ENCODE measurements at regions not wholly inside any gene's neighbourhood (a gene's known extent, or its start where the extent isn't known, plus 50 kb on each side); places are given as distances from the start of the nearest gene placed in this dataset.

GRCh38 chr6:79864421-79864820 is 82.9 kb downstream of the ELOVL4 start:
- DNase-seq (ENCODE audit: low spot score in 2 of 2): no peak
- no peak for FAIRE-seq

GRCh38 chr6:79864001-79864400 is 83.4 kb downstream of the ELOVL4 start:
- no peak for FAIRE-seq
- DNase-seq (ENCODE audit: low spot score in 2 of 2): no peak

DNA sequence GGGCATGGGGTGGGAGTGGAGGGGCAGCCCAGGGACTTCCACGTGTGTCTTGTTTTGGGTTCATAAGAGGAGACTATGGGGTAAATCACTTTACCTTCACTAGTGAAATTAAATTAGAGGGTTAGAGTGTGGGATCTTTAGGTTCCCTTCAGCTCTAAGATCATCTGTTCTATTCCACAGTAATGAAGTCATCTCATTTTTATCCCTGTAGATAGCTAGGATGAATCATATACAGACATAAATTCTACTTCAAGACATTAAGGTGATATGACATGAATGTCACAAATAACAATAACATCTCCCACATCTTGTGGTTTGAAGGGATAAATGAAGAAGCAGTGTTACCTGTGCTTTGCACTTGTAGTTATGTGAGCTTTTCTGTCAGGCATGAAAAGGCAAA is 83.8 kb downstream of the ELOVL4 start:
- DNase-seq (ENCODE audit: low spot score in 2 of 2): no peak
- FAIRE-seq: no peak

- FAIRE-seq: no peak
- no peak for DNase-seq (ENCODE audit: low spot score in 2 of 2)
Measured at GRCh38 chr6:79862711-79863110, 84.6 kb downstream of the ELOVL4 start.

DNA sequence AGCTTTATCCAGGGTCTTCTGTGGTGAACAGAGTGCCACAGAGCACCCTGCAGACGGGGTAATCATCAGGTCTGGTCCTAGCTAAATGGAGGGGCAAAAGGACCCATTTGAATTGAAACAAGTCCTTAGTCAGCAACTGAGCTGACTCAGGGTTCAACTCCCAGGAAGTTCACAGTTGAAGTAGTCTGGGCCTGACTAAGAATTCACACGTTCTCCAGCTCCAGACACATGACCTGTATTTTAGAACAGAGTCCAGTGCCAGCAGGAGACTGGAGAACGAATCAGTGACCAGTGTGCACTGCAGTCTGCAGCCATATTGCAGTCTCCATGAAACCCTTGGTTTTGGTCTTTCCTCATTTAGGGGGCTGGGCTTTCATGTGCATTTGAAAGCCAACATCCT is 85.2 kb downstream of the ELOVL4 start:
- FAIRE-seq (no peak), DNase-seq (ENCODE audit: low spot score in 2 of 2) (no peak)

DNA sequence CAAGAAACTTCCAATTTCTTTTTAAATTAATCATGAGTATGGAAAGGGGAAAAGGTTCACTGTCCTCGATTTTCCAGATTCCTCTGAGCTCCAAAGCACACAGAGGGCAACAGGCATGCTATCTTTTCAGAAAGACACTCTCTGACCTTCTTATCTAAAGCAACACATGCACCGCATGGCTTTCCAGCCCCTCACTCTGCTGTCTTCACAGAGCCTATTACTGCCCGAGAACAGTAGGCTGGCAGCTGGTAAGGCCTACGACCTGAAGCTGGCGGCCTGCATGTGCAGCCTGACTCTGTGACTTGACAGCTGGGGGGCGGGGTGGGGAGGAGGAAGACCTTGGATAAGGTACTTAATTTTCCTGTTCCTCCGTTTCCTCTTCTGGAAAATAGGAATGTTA is 86.3 kb downstream of the ELOVL4 start:
- DNase-seq (ENCODE audit: low spot score in 2 of 2) (no peak), FAIRE-seq (no peak)

DNA sequence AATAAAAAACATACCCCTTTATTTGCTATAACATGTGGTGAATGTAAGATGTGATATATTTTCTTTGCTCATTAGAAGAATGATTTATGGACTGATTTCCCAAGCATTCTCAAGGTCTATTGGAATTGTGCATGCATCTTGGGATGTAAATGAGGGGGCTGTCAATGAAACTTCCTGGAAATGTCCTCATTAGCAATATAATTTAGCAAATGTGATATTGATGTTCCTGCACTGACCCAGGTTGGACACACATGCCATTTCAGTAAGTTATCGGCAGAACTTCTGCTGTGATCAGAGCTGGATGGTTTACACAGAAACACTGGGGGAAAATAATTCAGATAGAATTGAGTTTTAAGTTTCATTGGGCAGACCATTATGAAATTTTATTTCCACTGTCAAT is 99.9 kb downstream of the ELOVL4 start:
- DNase-seq (ENCODE audit: low spot score in 2 of 2) (no peak), FAIRE-seq (no peak)

GRCh38 chr6:79842376-79843040 is 104.8 kb downstream of the ELOVL4 start:
- no peak for FAIRE-seq

GRCh38 chr6:79841577-79842375 is 105.6 kb downstream of the ELOVL4 start:
- DNase-seq (ENCODE audit: low spot score in 2 of 2) (no peak), FAIRE-seq (no peak)

More at GRCh38 chr6:79842376-79843040, 104.8 kb downstream of the ELOVL4 start:
- DNase-seq (ENCODE audit: low spot score in 2 of 2): no peak

DNA sequence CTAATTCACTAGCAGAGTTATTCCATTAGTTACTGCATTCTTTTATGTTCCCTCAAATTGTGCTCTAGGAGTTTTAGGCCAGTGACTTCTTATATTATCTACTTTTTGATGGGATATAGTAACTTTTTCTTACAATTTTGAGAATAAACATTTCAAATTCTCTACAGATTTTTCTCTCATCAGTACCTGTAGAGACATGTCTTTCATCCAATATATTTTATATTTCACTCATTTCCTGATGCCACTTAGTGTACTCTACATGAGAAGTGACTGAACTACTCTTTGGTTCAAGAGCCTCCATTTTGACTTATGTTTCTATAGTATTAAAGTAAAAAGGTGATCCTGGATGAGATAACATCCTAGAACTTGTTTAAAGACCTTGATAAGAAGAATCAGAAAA is 108.5 kb downstream of the ELOVL4 start:
- FAIRE-seq (no peak), DNase-seq (ENCODE audit: low spot score in 2 of 2) (no peak)

DNA sequence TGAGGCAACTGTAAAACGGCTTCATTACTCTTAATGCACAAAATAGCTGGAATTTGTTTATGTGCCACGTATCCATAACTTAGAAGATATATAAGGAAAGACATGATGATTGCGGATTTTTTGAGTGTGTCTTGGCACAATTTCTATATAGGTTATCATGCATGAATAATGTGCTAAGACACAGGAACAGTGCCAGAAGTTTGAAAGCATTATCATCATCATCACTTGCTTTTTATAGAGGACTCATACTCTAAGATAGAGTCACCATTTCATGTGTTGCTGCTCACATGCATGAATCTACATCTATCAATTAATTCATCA is 113.4 kb downstream of the ELOVL4 start:
- FAIRE-seq: no peak

DNA sequence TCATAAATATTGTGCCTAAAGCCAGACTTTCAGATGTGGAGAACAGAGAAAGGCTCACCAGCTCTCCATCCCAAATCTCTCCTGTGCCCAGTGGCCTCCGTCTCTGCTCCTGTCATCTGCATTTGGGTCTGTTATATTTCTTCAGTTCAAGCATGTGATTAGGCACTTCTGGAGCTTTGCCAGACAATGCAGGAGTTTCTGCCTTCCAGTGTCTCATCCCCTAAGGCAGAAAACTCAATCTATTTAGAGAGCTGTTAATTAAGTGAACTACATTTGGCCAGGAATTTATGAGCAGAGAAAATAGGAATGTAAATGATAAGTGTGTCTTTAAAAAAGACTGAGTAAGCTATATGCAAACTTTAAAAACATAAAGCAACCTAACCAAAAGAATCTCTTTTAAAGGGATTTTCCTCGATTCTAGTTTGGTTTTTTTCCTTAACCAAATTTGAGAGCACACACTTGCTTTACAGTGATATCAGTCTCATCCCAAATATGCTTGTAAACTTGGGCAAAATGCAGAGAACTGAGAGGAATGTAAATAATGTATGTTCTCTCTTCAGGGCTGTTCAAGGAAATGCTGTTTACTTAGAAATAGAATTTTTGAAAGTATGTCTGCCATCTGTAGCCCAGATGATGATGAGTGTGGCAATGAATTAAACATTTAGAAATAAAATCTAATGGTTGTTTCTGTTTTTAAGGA is 113.9 kb downstream of the ELOVL4 start:
- no peak for FAIRE-seq
- DNase-seq (ENCODE audit: low spot score in 2 of 2): no peak

More for the DNA sequence above, 113.4 kb downstream of the ELOVL4 start:
- no peak for DNase-seq (ENCODE audit: low spot score in 2 of 2)

DNA sequence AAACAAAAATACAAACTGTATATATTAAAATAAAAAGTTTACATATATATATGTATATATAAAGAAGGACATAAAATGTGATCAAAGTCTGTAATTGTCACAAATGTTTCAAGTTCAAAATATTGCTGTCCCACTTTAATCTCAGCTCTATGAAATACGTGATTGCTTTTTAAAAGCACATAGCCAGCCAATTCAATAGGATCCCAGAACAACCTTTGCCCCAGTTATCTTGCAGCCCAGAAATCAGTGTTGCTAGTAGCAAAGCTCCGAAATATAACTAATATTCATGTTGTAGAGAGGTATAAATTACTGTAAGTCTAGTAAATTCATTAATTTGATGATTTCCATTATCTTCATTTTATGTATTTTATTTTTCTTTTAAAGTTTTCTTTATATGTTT is 114.6 kb downstream of the ELOVL4 start:
- DNase-seq (ENCODE audit: low spot score in 2 of 2) (no peak), FAIRE-seq (no peak)

DNA sequence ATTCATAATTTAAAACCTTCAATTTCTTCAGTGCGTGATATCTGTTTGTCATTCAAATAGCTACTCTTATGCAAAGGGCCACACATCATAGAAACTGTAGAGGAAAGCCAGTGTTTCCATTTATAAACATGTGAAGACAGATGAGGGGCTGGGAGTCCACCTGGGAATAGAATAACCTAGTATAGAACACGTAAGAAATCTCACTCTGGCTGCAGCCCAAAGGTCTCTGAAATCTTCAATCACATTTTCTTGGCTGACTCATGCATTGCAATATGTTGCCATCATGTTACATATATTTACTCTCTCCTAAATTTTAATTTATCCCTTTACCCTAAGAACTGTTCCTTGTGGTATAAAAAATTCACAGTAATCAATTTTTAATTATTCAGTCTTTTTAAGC is 123.2 kb downstream of the ELOVL4 start:
- no peak for DNase-seq (ENCODE audit: low spot score in 2 of 2)
- FAIRE-seq: no peak

GRCh38 chr6:79821859-79822258 is 125.5 kb downstream of the ELOVL4 start:
- no peak for FAIRE-seq
- DNase-seq (ENCODE audit: low spot score in 2 of 2): no peak

- FAIRE-seq: no peak
- no peak for DNase-seq (ENCODE audit: low spot score in 2 of 2)
Measured at GRCh38 chr6:79818471-79818870, 128.9 kb downstream of the ELOVL4 start.

DNA sequence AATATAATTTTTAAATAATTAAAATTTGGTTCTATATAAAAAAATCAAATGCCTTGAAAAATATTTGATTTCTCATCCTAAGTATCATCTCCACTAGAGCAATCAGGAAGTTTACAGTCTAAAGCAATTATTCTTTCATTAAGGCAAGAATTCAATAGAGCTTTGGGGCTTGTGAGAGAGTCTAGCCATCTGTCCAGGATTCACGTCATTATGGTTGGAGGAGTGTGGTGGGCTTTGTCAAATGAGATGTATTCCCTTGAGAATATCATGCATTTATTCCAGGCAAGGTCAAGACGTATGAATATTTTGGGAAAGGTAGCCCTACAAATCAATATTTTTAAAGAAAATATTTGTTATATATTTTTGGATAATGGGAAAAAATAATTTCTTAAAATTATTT is 132.4 kb downstream of the ELOVL4 start:
- no peak for DNase-seq (ENCODE audit: low spot score in 2 of 2)
- peak; percentile 44 for FAIRE-seq

GRCh38 chr6:79813854-79814709 is 133.3 kb downstream of the ELOVL4 start:
- DNase-seq (ENCODE audit: low spot score in 2 of 2) (peak; percentile 15 to 47), FAIRE-seq (peak; percentile 57)

- DNase-seq (ENCODE audit: low spot score in 2 of 2) (no peak), FAIRE-seq (no peak)
Measured at GRCh38 chr6:79813143-79813850, 134.1 kb downstream of the ELOVL4 start.

DNA sequence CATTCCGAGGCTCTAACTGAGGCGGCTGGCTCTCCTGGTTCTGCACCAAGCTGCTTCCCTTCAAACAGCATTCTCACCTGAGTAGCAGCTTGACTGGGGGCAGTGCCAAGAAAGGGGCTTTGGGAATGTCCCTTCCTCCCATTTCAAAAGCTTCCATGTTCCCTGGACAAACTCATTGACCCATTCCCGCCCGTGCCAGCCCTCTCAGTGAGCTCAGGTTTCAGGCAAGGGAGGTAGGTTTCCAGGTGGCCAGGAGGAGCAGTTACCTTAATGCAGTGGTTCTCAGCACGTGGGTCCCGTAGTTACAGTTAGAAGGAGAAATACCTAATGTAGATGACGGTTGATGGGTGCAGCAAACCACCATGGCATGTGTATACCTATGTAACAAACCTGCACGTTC is 135.2 kb downstream of the ELOVL4 start:
- FAIRE-seq: no peak
- no peak for DNase-seq (ENCODE audit: low spot score in 2 of 2)

Data from frontal cortex (tissue), 3 donors.